H1 (cell line): ENCODE measurements at regions not wholly inside any gene's neighbourhood (a gene's known extent, or its start where the extent isn't known, plus 50 kb on each side); places are given as distances from the start of the nearest gene placed in this dataset.

Experiments
- ATF2 ChIP-seq: IDR thresholded peaks from 2 replicates; pipeline ENCODE4 v1.6.1; 2012; ENCODE audit warnings: low read length, inconsistent platforms
- CBX5 ChIP-seq: fragments of 300-800, 300-1000 bp; sonication (generic); IDR thresholded peaks from 2 replicates; pipeline ENCODE4 v1.7.1; 2016; ENCODE audit warnings: antibody characterized with exemption, low read length, low read depth
- EP300 ChIP-seq, 2 experiments: IDR thresholded peaks; 1 replicate in 1 of 2; 2 replicates in 1 of 2; pipeline ENCODE4 v1.6.1; 2011 to 2012; ENCODE audit warnings: low read depth in 2 of 2, low read length in 2 of 2, mild to moderate bottlenecking in 2 of 2, borderline replicate concordance in 1 of 2, inconsistent platforms in 1 of 2, moderate library complexity in 1 of 2
- GTF2F1 ChIP-seq: IDR thresholded peaks from 2 replicates; pipeline ENCODE4 v1.6.1; 2012; ENCODE audit warnings: low read depth, low read length, improper control_type of control experiment, borderline replicate concordance
- RAD21 ChIP-seq, 2 experiments: IDR thresholded peaks in 1 of 2; conservative IDR thresholded peaks in 1 of 2; 2 replicates each; pipeline ENCODE4 v1.6.1; 2011; ENCODE audit warnings: low read depth in 2 of 2, low read length in 2 of 2, improper control_type of control experiment in 1 of 2, inconsistent platforms in 1 of 2, mild to moderate bottlenecking in 1 of 2, moderate library complexity in 1 of 2

- no peak for TF ChIP-seq CBX5
- no peak for TF ChIP-seq ATF2
- TF ChIP-seq GTF2F1: no peak
- no peak for TF ChIP-seq EP300 (IDR thresholded peaks at IDR 0.05; ENCODE audit: borderline replicate concordance in 1 of 2, low read depth in 2 of 2, low read length in 2 of 2)
- no peak for TF ChIP-seq RAD21 (IDR thresholded peaks at IDR 0.05 in 1 of 2, conservative IDR thresholded peaks at IDR 0.05 in 1 of 2; ENCODE audit: low read depth in 2 of 2, low read length in 2 of 2)
These were observed 271.9 kb upstream of the GRID2 start (continued) for GRCh38 chr4:92031825-92032224.
